GM19238 (cell line): ENCODE measurements at regions not wholly inside any gene's neighbourhood (a gene's known extent, or its start where the extent isn't known, plus 50 kb on each side); places are given as distances from the start of the nearest gene placed in this dataset.

ENCODE experiments used
- DNase-seq: peaks from one replicate; pipeline ENCODE4 v3.0.0; 2011; ENCODE audit warnings: low spot score; ENCODE audit not compliant: insufficient read length

DNA sequence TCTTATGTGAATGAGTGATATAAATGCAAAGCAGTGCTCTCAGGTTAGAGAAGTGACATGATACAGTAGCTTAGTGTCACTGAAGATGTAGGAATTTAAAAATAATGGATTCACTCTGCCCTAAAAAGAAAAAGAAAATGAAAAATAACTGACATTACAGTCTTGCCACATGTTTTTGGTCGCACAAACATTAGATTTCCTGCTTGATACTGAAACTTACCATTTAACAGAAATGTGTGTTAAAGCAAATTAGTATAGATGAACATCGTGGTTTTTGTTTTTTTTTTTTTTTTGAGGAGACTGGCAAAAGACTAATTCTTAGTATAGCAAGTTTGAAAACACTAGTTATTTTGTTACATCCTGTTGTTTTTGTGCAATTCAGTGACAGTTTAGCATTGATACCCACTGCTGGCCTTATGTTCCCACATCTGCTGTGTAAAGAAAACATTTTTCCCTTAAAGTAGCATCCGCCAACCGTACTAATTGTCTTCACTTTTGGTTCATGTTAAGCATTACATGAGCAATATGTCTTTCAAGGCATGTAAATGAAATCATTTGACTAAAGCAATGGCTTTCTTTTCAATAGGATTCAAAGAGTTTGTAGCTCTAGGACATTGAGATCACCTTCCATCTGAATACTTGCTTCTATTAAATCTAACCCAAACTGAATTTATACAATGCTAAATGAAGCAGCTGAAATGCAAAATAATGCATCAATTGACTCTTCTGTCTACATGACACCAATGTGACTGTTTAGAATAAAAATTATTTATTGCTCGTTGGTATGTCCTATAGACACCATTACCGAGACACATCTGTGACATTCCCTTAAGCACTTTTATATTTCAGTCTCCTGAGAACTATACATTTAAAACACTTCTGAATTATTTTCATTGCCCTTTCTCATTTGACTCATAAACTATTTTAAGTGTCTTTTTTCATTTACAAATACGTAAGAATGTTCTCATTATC is 859.1 kb downstream of the MAT2B start:
- DNase-seq = no peak

DNA sequence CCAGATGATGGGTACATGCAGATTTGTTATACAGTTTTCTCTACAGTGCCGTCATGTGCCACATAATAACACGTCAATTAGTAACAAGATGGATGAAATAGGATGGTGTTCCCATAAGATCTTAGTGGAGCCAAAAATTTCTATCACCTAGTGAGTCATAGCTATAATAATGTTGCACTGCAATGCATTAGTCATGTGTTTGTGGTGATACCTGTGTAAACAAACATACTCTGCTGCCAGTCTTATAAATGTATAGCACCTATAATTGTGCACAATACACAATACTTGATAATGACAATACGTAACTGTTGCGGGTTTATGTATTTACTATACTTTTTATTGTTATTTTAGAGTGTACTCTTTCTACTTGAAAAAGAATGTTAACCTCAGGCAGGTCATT is 865.4 kb downstream of the MAT2B start:
- DNase-seq = no peak

DNA sequence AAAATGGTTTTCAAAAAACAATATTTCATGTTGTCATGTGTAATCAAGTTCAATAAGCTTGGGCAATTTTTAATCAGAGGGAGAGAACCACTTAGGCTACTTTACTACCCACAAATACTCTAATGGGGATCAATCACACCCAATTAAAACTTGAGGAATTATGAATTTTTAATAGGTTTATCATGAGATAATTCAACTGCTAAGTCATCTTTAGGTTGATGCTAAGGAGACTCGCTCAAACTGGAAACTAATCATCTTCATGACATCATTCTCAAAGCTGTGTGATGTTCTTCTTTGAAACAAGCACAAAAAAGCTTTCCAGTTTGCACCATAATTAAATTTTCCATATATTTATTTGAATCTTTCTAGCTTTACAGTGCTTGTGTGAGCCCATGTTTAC is 867.5 kb downstream of the MAT2B start:
- DNase-seq = no peak

DNA sequence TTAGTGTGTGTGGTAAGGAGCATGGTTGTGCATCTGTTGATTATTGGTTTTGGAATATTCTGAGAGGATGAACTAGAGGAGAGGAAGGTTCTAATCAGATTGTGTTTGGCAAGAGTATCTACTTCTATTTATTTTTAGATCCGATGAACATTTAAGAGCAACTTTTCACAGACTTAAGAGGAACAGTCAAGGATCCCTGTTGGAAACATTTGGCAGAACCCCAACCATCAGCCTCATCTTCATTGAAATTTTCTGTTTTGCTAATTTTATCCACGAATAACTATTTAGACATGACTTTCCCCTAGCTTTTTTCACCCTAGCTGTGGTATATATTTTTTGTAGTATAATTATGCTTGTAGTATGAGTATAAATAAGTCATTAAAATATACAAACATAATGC is 868.5 kb downstream of the MAT2B start:
- DNase-seq = no peak

DNA sequence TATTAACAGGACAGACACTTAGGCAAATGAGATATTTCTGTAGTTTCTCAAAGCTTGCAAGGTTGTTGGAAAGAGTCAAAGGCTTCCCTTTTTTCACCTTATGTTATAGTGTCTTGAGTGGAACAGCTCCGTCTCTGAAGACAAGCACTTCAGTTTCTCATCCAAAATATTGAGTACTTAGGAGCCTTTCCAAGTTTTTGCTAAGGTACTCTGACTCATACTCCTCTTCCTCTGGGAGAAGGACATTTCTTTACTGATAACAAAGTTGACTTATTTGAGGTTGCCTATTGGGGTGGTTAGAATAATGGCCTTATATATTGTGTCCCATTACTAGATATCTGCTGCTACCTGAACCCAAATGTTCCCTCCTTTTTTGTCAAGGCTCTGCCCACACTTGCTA is 869.6 kb downstream of the MAT2B start:
- DNase-seq = no peak

DNA sequence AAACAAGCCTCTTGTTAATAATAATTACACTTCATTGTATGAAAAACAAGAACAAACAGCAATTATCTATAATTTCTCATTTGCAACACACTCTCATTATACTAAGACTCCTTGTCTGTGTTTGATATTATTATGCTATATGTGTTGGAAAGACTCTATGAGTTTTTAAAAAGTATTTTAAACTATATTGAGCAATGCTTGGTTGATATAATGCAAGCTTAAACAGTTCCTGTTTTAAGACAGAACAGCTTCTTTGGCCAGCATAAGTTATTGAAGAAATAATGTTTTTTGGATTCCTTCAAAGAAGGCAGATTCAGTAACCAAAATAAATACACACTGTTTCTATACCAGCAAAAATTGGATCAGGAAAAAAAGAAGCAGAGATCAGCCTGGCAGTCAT is 871.4 kb downstream of the MAT2B start:
- DNase-seq = no peak

DNA sequence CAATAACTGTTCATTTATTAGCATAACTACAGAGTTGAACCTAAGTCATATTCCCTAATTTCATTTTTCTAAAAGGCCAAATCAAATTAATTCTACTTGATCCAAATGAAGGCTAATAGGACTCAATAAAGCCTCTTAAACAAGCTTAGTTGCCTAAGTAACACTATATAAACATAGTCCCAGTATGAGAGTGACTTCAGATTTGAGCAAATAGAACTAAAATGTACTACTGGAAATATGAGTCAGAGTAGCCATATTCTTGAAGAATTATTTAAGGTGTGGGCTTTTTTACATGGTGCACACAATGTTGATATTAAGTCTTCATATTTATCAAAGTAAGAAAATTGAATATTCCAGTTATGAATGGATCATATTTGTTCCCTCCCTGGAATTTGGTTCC is 872.3 kb downstream of the MAT2B start:
- DNase-seq = no peak

DNA sequence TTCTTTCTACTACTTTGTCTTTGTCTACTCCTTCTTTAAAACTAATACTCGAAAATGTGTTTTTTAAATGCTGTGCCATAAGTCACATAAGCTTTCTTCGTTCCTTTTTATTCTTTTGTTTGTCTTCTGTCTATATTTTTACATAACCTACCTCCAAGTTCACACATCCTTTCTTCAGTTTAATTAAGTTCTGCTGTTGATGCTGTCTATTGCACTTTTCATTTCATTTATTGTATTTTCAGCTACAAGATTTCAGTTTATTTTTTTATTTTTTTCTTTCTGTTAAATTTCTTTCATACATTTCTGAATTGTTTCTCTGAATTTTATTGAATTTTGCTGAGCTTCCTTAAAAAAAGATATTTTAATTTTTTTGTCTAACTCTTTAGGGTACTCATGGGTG is 878.2 kb downstream of the MAT2B start:
- DNase-seq = no peak

DNA sequence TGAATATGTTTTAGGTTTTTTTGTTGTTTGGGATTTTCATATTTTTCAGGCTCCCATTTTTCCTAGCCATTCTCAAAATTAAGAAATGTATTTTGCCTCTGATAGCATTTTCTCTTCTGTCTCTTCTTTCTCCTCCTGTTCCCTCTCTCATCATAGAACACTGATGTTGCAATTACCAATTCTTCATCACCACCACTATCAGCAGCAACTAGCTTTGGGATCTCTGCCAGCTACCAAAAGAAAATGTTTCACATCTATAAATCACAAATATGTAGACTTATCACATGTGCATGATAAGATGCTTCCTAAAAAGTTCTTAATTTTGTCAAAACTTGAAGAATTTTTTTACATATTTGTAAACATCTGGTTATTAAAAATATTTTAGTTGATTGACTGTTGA is 887.1 kb downstream of the MAT2B start:
- DNase-seq = no peak

DNA sequence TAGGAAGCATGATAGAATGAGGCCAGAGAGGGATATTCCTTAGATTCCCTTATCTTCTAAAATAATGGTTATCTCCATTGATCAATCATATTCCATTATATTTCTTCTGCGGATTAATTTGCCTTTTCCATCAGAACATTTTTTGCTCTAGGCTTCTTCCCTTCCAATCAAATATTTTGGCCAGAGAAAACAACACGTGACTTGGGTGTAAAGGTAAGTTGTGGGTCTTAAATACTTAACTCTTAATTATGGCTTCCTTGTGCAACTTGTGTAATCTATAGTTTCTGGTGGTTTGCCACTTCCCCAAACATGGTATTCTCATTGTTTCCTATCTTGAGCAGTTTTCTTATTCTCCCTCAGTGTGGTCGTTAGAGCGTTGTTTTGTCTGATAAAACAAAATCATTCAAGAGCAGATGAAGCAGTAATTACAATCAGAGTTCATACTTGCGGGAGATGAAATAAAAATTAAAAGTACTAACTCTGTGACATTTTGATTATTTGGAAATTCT is 889.3 kb downstream of the MAT2B start:
- no peak for DNase-seq

DNA sequence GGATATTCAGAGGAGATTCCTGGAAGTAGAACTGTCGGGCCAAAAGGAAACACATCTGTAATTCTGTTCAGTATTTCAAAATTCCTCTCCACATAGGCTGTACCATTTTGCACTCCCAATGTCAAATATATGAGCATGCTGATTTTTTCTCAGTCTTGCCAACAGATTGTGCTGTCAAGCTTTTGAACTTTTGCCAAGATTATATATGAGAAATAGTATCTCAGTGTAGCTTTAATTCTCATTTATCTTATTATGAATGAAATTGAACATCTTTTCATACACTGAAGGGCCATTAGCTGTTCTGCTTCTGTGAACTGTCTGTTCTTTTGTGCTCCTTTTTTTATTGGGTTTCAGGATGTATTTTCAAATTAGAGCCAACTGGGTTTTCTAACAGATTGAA is 907.1 kb downstream of the MAT2B start:
- no peak for DNase-seq

DNA sequence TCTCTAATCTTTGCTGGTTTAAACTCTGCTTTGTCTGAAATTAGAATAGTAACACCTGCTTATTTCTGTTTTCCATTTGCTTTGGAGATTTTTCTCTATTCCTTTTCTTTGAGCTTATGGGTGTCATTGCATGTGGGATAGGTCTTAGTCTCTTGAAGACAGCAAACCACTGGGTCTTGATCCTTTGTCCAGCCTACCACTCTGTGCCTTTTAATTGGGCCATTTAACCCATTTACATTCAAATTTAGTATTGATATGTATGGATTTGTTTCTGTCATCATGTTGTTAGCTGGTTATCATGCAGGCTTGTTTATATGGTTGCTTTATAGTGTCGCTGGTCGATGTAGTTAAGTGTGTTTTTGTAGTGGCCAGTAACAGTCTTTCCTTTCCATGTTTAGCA is 914.7 kb downstream of the MAT2B start:
- DNase-seq = no peak

DNA sequence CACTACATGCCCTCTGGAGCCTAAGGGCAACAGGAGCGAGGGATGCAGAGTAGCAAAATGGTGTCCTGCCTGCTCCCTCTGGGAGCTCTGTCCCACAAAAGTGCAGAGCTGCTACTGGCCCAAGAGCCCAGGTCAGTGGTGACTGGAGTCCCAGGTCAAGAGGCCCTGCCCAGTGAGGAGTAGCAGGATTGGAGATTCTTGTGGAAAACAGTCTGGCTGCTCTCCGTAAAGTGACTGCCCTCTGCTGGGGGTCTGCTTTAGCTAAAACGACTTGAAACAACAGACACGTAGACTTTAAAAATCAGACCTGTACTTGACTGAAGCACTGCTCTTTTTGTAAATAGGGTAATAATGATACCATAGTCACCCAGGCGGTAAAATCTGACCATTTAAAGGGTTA is 917.0 kb downstream of the MAT2B start:
- DNase-seq = no peak

DNA sequence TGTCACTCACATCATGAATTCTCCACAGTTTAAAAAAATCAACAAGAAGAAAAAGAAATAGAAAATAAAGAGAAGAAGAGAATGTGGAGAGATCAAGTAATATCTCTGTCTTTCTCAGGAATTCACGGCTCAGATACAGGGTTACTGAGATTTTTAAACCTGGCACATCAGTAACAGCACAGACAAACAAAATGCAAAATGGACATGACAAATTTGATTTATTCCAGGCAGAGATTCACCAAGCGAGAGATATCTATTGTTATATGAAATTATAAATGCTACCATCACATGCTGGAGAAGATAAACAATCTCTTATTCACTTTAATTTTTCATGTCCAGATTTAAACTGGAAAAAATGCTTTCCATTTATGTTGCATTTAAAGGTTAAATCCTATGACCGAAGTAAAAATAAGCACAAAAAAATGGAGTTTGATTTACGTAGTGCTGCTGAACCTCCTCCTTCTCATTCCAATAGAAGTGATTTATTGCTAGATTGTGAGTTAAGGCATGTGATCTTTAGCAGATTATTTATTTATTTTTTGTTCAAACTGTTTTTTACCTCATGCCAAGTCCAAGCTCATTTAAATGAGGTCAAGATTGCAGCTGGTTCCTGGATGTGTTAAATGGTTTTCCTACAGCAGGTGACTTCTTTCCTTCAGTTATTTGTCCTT is 926.4 kb downstream of the MAT2B start:
- no peak for DNase-seq

DNA sequence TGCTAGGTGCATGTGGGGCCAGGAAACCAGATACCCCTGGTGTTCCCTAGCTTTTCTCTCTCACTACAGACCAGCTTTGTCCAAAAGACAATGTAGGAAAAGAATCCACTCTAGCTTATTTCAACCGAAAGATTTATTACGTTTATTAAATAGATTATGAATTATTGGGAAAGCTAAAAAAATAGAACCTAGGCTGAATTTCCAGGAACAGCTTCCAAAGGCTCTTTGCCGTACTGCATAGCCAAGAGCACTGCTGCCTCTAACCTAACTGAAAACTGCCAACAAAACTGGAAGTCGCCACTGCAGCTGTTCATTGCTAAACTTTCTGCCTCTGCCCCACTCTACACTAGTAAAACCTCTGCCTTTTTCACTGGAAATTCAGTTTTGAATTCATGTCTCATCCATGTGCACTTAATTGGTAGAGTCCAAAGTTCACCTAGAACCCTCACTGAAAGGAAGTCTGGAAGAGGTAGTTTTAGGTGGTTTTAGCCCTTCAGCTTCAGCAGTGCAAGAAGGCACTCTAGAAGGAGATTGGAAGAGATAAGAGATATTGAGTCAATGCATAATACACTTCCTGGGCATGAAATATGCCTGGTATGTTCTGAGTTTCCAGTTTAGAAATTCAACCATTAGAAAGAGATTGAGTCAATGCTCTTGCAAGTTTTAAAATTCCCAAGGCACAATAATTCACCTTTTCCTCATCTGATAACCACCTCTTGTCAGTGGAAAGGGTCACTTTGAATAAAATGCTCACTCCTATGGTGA is 927.9 kb downstream of the MAT2B start:
- no peak for DNase-seq

DNA sequence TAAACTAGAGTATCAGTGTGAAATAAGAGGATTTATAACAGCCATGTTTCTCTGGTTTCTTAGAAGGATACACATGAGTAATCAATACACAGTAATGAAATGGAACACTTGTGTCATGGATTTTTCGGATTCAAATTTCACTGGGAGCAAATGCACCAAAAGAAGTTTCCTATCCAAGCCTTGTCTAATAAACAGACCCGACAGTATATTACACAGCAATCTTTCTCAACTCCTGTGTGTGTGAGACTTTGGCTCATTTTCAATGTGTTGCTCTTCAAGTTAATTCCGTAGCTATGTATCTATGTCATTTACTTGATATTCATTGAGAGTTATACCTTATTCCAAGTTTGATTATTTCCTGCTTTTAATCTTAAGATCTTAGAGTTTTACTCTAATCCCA is 930.2 kb downstream of the MAT2B start:
- no peak for DNase-seq

DNA sequence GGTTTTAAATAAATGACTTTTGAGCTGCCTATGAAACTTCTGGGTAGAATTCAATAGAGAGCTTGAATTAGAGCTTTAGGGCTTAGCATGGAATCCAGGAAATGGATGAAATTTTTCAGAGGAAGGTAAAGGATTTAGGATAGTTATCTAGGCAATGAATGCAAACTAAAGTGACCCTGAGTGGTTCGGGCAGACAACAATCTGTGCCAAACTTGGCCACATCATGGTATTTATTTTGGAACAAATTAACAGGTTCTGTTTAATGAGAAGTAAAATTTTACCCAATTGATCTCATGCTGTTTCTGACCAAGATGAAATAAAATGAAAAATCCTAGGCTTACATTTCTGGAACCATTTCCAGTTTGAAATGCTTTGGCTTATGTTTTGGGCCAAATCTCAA is 934.4 kb downstream of the MAT2B start:
- DNase-seq = no peak

DNA sequence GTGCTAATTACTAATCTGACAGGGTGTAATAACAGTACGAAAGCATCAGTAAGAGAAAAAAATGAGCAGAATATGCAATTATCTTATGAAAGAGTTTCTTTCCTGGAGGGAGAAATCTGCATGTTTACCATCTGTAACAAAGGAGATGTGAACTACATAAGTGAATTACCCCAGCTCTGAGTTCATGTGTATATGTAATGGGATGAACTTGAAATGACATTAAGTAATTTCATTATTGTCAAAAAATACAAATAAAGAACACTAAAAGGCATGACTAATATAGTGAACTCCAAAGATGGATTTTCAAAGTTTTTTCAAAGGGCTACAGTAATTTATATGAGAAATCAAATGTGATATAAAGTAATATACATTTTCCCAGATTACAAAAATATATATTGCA is 944.0 kb downstream of the MAT2B start:
- DNase-seq = no peak

DNA sequence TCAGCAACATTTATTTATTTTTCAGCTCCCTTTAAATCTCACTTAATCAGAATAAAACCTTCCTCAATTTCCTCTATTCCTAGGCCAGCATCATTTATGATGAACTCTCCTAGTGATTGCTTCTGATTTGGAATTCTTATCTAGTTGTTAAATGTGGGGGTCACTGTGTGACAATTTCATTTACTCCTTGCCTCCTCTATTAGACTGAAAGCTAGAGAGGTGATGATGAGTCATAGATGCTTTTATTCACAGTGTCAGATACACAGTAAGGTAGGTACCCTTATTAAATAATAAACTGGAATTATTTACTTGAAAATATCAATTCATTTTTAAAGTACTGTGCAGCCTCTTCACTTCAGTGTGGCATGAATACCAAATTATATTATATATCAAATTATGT is 960.6 kb downstream of the MAT2B start:
- no peak for DNase-seq

DNA sequence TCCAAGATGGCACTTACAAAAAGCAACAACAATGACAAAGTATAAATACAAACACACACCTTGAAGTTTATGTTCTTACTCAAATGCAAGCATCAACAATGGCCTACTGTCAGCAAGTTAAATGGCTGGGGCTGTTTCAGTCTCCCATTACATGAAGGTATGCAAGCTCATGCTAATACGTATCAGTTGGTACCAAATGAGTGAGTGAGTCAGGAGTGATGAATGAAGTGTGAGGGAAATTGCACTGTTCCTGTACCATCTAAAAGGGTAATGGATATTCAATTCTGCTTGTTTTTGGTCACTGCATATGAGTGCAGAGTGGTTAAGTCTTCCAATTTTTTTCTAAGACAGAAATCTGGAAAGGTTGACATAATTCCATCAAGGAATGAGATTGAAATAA is 964.9 kb downstream of the MAT2B start:
- no peak for DNase-seq

DNA sequence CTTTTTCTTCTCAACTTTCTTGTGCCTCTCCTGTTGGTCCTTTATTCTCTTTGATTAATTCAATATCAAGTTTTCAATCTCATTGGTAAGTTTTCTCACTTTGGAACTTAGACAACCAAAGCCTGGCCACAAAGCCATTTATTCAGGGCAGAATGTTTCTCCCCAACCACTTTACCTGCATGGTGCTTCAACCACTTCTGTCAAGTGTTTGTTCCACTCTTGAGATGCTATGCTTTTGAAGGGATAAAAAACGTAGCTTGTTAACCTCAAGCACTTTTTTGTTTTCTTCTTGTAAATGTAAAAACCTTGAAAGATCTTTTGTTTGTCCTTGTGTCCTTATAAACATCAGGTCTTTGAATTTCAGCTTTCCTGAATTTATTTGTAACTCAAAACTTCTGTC is 966.7 kb downstream of the MAT2B start:
- DNase-seq = no peak
